Osteocyte (in vitro differentiated cells): ENCODE measurements at regions not wholly inside any gene's neighbourhood (a gene's known extent, or its start where the extent isn't known, plus 50 kb on each side); places are given as distances from the start of the nearest gene placed in this dataset.

Experiments
- DNase-seq: peaks from one replicate; pipeline ENCODE4 v3.0.0; 2021; ENCODE audit warnings: mixed read lengths; ENCODE audit not compliant: unreplicated experiment; ENCODE audit errors: extremely low spot score
- H3K27ac Mint-ChIP-seq: one replicate; pipeline ENCODE4 v1.8.0; 2021; ENCODE audit warnings: mild to moderate bottlenecking, mixed read lengths; ENCODE audit not compliant: unreplicated experiment
- H3K27me3 Mint-ChIP-seq: one replicate; pipeline ENCODE4 v1.8.0; 2021; ENCODE audit warnings: mixed read lengths; ENCODE audit not compliant: unreplicated experiment
- H3K36me3 Mint-ChIP-seq: one replicate; pipeline ENCODE4 v1.8.0; 2021; ENCODE audit warnings: mixed read lengths; ENCODE audit not compliant: unreplicated experiment
- H3K4me1 Mint-ChIP-seq: one replicate; pipeline ENCODE4 v1.8.0; 2021; ENCODE audit warnings: mixed read lengths; ENCODE audit not compliant: unreplicated experiment
- H3K4me3 Mint-ChIP-seq: one replicate; pipeline ENCODE4 v1.8.0; 2021; ENCODE audit warnings: mild to moderate bottlenecking, moderate library complexity, mixed read lengths; ENCODE audit not compliant: unreplicated experiment
- H3K9me3 Mint-ChIP-seq: one replicate; pipeline ENCODE4 v1.8.0; 2021; ENCODE audit warnings: mixed read lengths; ENCODE audit not compliant: unreplicated experiment
- TF ChIP-seq, protein P1 (sequence below): fragments of 200-600 bp; sonication (generic); IDR thresholded peaks from 2 replicates; pipeline ENCODE4 v1.5.0; 2021; ENCODE audit warnings: antibody characterized with exemption, mild to moderate bottlenecking, moderate library complexity

DNA sequence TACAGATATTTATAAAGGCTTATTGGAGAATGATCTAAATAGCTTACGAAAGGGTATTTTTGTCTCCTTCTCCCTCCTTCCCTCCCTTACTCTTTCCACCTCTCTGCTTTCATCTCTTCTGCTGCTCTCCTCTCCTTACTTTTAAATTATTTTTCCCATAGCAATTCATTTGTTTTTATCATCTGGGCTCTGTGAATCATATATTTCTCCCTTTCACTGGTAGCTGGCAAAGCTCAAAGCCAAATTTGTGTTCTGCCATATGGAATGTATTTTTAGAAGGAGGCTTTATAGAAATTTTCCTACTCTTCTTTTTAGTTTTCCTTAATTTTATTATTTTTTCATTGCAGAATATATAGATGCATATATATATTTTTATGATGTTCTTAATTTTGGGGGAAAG lies 385.8 kb downstream of the C3orf38 start:
- no peak overlapping the region for H3K27ac Mint-ChIP-seq
- H3K9me3 Mint-ChIP-seq: no peaks in the 10 kb centered on the region
- no peaks in the 10 kb centered on the region for H3K36me3 Mint-ChIP-seq
- H3K4me1 Mint-ChIP-seq: no peaks in the 10 kb centered on the region
- TF ChIP-seq, protein P1, sequence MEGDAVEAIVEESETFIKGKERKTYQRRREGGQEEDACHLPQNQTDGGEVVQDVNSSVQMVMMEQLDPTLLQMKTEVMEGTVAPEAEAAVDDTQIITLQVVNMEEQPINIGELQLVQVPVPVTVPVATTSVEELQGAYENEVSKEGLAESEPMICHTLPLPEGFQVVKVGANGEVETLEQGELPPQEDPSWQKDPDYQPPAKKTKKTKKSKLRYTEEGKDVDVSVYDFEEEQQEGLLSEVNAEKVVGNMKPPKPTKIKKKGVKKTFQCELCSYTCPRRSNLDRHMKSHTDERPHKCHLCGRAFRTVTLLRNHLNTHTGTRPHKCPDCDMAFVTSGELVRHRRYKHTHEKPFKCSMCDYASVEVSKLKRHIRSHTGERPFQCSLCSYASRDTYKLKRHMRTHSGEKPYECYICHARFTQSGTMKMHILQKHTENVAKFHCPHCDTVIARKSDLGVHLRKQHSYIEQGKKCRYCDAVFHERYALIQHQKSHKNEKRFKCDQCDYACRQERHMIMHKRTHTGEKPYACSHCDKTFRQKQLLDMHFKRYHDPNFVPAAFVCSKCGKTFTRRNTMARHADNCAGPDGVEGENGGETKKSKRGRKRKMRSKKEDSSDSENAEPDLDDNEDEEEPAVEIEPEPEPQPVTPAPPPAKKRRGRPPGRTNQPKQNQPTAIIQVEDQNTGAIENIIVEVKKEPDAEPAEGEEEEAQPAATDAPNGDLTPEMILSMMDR: no peak
- H3K27me3 Mint-ChIP-seq: no peaks in the 10 kb centered on the region
- DNase-seq: no peak
- no peak overlapping the region for H3K4me3 Mint-ChIP-seq

DNA sequence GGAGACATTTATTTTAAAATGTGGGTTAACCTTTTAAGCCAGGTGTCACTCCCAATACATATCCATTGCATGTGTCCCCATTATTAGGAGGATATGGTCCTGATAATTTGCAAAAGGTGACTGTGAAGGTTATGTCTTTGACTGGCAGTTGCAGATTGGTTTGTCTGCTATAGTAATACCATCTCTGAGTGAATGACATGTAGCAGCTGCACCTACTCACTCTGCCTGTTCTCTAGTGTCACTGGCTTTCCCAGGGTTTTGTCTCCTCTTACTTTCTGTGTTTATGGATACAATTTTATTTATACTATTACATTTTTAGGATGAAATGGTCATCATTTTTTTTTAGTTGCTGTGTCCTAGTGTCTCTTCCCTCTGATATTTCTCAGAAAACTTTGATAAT lies 393.2 kb downstream of the C3orf38 start:
- H3K4me1 Mint-ChIP-seq: no peaks in the 10 kb centered on the region
- H3K36me3 Mint-ChIP-seq: no peaks in the 10 kb centered on the region
- no peak overlapping the region for H3K4me3 Mint-ChIP-seq
- TF ChIP-seq, protein P1: no peak
- DNase-seq: no peak
- no peak overlapping the region for H3K27ac Mint-ChIP-seq
- H3K9me3 Mint-ChIP-seq: no peaks in the 10 kb centered on the region
- H3K27me3 Mint-ChIP-seq: no peaks in the 10 kb centered on the region

DNA sequence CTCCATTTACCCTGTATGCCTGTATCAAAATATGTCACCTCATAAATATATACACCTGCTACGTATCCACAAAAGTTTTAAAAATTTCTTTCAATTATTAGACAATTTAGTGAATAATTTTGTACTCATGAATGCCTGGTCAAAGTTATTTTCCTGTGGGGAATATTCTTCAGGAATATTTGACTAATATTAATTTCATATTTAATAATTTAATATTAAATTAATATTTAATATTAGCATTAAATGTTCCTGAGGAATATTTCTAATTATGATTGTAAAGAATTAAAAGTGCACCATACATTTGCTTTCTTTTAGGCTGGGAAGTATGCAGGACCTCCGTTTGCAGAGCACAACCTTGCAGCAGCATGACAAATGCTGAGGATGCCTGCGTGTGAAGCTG lies 422.7 kb downstream of the C3orf38 start:
- H3K4me1 Mint-ChIP-seq: no peaks in the 10 kb centered on the region
- H3K9me3 Mint-ChIP-seq: peaks cover 29% of the 10 kb centered on the region
- no peak overlapping the region for H3K27ac Mint-ChIP-seq
- no peak for DNase-seq
- no peaks in the 10 kb centered on the region for H3K27me3 Mint-ChIP-seq
- no peak overlapping the region for H3K4me3 Mint-ChIP-seq
- TF ChIP-seq, protein P1: no peak
- no peaks in the 10 kb centered on the region for H3K36me3 Mint-ChIP-seq

DNA sequence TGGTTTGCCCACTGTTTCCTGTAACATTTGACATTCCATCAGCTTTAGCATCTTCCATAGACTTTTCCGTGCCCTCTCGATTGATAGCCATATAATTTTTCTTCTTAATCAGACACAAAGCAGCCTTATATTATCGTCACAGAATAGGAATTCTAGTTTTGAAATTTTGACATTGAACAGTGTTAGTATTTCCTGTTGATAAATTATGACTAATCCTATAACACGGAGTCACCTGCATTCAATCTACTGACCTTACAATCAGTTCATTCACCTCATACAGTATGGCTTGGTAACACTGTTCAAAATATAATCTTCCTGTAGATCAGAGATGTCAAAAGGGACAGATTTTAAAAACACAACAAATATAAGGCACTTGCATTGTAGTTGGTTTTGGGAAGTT lies 423.7 kb downstream of the C3orf38 start:
- Mint-ChIP-seq H3K4me1 (no peaks in the 10 kb centered on the region), H3K4me3 (no peak overlapping the region), H3K9me3 (peaks cover 29% of the 10 kb centered on the region), H3K27me3 (no peaks in the 10 kb centered on the region), H3K36me3 (no peaks in the 10 kb centered on the region), H3K27ac (no peak overlapping the region)
- TF ChIP-seq, protein P1: no peak
- no peak for DNase-seq

DNA sequence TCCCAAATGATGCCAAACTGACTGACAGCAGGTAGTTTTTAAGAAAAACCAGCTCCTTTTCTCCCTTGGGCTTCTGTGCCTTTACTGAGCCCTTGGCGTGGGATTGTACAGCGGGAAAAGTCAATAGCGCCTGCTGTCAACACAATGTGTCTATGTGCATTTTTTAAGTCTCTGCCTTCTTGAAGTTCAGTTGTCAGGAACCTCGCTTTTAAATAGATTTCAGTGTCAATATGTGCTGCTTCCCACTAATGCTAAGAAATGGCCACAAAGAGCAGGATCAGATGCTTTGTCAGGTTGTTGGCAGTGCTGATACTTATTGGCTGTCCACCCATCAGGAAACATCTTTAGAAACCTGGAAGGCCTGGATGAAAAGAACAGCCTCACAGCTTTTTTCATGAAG lies 424.4 kb downstream of the C3orf38 start:
- DNase-seq: no peak
- Mint-ChIP-seq H3K36me3 (no peaks in the 10 kb centered on the region), H3K4me3 (no peak overlapping the region), H3K27ac (no peak overlapping the region), H3K27me3 (no peaks in the 10 kb centered on the region), H3K4me1 (no peaks in the 10 kb centered on the region), H3K9me3 (peaks cover 24% of the 10 kb centered on the region)
- TF ChIP-seq, protein P1: no peak
